ENCODE measurements at regions not wholly inside any gene's neighbourhood (a gene's known extent, or its start where the extent isn't known, plus 50 kb on each side); places are given as distances from the start of the nearest gene placed in this dataset.
"Not testable (repeated sequence)": the region's sequence is repeated elsewhere in the genome, so short reads cannot be mapped to it uniquely, and the experiment has no call there.

DNA sequence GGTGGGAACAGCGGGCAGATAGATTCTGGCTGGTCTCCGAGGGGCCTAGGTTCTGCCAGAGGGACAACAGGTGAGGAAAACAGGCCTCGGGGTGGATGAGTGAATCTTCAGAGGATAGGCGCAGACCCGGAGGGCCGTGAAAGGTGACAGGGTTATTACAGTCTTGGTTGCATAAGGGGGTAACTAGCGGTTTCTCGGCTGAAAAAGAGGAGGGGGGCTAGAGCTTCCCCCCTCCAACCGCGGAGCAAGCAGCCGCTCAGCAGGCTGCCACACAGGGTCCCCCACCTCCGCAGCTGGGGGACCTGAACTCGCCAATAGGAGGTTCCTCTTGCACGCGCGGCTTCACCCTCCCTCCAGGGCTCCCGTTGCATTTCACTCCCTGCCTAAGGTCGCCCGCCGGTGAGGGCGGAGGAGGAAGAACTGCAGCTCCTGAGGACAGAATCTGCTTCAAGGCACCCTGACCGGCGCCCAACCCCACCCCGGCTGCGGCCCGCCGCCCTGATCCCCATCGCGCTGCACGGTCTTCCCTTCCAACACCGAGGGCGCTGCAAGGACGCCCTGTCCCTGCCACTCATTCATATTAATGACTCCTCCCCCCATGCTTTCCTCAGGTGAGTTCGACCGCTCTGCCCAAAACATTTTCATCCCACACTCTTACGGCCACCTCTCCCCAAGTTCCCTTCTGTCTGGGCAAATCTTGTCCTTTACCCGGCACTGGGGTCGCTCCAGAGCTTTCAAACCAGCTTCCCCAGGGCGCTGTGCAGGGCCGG, 174.3 kb downstream of the SPATA31A6 start:
- H3K4me3 ChIP-seq (ENCODE audit: low read depth, low read length); in situ Hi-C loops (cut with HindIII; ENCODE audit: low sequenced_read_pairs); DNase-seq (ENCODE audit: low read depth, low spot score): not testable (repeated sequence)

DNA sequence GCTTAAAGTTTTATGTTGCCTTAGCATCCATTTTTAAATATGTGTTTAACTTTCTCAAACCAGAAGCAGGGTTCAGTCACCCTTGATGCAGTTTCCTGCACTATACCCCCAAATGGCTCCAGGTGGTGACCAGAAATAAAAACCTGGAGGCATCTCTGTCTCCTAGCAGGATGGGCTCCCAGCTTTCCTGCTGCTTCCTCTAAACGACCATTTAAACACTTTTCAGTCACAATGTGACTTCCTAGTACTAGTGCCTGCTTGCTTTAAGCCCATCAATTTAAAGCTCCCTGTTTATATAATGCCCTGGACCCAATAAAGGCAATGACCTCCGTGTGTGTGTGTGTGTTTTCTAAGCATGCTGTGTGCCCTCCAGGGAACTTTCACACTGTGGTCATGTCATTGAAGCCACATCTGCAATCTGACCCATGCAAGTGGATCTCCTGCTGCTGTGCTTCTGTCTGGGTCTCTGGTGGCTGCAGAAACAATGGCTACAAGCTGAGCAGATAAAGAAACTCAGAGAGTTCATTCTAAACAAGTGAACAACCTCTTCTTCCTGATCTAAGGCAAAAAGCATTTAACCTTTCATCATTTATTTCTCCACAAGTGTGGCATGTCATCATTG, 175.3 kb downstream of the SPATA31A6 start:
- DNase-seq (ENCODE audit: low read depth, low spot score); in situ Hi-C loops (cut with HindIII; ENCODE audit: low sequenced_read_pairs); H3K4me3 ChIP-seq (ENCODE audit: low read depth, low read length): not testable (repeated sequence)

DNA sequence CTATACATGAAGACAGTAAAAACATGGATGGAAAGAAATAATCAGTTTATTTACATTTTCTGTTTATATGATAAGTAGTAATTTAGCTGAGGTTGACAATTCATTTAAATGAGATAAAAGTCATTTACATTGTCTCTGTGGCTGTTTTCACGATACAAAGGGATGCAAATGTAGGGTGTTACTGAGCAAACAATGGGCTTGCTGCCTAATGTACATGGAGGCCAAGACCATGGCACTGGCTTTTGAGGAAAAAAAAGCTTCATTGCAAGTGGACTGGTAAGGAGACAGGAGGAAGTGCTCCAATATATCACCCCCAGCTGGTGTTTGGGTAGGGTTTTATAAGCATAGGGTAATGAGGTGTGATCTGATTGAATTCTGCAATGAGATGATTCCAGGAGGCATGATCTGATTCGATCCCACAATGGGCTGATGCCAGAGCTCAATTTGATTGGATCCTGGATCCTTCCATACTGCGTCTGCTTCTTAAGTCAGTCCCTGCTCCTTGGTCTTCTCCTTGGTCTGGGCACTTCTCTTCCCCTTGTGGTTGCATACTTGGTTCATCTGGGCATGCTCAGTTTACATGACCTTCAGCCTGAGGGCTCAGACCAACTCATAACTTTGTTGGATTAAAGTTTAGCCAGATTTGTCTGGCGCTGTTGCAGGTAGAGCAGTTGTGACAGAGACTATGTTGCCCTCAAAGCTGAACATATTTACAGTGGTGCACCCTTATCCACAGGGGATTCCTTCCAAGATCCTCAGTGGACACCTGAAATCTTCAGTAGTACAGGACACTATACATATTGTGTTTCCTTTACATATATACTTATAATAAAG, 181.2 kb downstream of the SPATA31A6 start:
- H3K4me3 ChIP-seq (ENCODE audit: low read depth, low read length); DNase-seq (ENCODE audit: low read depth, low spot score); in situ Hi-C loops (cut with HindIII; ENCODE audit: low sequenced_read_pairs): not testable (repeated sequence)

DNA sequence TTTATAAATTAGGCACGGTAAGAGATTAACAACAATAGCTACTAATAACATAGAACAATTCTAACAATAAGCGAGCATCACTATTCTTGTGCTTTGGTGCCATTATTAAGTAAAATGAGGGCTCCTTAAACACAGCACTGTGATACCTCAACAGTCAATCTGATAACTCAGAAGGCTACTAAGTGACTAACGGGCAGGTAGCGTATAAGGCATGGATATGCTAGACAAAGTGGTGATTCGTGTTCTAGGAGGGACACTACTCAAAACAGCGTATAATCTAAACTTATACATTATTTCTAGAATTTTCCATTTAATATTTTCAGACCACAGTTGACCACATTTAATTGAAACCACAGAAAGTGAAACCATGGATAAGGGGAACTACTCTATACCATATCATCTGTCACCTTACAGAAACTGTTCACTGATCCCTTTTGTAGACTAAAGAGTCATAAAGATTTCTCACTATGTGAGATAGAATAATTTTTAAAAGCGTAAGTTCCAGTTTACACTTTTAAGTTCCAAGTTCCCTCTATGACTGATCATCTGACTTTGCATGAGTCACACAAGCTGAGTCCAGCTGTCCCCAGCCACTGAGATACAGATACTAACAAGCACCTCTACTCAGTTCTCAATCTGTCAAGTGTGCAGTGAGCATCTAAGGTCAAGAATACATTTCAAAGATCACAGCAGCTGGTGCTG, 181.9 kb downstream of the SPATA31A6 start:
- in situ Hi-C loops (cut with HindIII; ENCODE audit: low sequenced_read_pairs); H3K4me3 ChIP-seq (ENCODE audit: low read depth, low read length): not testable (repeated sequence)
- DNase-seq (ENCODE audit: low read depth, low spot score): peak; percentile 70

DNA sequence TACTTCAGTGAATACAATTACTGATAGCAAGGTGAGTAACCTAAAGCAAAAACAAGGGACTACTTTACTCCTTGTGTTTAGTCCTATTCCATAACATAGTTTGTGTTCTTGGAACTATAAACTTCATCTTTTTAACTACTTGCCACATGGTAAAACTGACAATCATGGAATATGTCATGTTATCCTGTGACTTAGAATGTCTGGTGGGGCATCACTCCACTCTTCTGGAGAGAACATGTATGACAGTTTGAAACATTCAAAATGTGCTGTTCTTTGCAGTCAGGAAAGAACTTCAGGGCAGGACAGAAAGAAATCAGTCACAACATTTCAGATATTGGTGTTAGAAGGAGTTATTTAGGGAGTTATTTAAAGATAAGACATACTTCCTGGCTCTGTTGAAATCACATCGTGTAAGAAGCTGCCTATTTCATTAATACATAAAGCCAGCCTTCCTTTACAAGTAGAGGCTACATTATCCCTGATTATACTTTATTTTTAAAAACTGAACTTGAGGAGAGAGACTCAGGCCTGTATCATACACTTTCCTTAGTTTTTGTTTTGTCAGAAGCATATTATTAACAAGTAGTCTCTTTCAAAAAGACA, 184.9 kb downstream of the SPATA31A6 start:
- DNase-seq (ENCODE audit: low read depth, low spot score); in situ Hi-C loops (cut with HindIII; ENCODE audit: low sequenced_read_pairs); H3K4me3 ChIP-seq (ENCODE audit: low read depth, low read length): not testable (repeated sequence)

DNA sequence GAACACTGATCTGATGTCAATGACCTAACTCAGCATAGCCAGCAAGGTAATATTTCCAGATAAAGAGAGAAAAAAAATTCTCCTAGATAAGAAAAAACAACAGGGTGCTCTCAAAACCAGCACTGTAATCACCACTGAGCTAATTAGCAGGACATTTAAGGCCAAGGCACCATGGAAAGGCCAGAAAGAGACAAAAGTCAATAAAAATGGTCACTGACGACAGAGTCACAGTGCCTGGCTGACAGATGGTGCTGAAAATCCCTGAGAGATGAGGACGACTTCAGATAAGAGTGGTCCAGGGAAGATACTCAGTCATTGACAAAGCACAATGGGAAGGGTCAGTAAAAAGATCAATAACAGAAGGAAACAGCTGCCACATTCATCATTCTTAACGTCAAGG, 186.7 kb downstream of the SPATA31A6 start:
- H3K4me3 ChIP-seq (ENCODE audit: low read depth, low read length); DNase-seq (ENCODE audit: low read depth, low spot score); in situ Hi-C loops (cut with HindIII; ENCODE audit: low sequenced_read_pairs): not testable (repeated sequence)

DNA sequence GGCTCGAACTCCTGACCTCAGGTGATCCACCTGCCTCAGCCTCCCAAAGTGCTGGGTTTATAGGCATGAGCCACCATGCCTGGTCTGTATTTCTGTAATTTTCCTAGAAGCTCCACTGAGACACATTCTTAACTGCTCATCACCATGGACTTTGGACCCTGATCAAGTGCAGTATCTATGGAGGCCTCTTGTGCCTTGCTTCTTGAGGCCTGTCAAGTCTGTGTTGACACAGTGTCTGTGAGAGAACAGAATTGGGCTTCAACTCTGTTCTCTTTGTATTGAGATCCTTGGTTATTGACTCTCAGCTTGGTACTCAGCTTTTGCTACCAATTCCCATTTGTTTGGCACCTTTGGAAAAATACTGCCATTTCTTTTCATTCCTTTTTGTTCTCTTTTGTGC, 188.0 kb downstream of the SPATA31A6 start:
- DNase-seq (ENCODE audit: low read depth, low spot score); in situ Hi-C loops (cut with HindIII; ENCODE audit: low sequenced_read_pairs): not testable (repeated sequence)

DNA sequence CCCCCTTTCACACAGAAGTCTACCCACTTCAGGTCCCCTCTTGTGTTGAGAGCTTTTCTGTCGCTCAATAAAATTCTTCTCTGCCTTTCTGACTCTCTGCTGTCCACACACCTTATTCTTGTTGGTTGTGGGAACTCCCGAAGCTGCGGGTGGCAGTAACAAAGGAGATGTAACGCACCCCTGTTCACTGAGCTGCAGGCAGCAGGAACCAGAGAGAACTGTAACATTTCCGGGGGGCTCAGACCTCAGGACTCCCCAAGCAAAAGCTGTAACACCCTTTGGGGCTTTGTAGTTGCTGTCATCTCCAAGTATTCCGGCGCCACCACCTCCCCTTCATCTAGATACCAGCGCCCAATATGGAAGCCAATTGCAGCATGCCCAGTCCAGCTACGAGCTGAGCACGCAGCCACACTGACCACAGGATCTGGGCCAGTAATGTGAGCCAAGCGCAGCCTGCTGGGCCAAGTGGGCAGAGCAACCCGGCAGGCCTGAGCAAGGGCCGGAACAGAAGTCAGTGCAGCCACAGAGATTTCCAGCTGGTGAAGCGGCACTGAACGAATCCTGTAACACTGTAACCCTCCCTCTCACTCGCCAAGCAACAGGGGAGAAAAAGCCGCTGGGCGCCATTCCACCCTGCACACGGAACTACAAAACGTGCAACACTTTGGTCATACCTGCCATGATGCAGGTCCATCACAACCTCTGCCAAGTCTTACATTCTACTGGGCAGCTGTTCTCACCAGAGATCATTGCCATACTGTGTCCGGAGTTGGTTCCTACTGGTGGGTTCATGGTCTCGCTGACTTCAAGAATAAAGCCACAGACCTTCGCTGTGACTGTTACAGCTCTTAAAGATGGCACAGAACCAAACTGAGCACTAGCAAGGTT, 194.3 kb downstream of the SPATA31A6 start:
- in situ Hi-C loops (cut with HindIII; ENCODE audit: low sequenced_read_pairs); DNase-seq (ENCODE audit: low read depth, low spot score); H3K4me3 ChIP-seq (ENCODE audit: low read depth, low read length): not testable (repeated sequence)

More for the DNA sequence above, 188.0 kb downstream of the SPATA31A6 start:
- not testable (repeated sequence) for H3K4me3 ChIP-seq (ENCODE audit: low read depth, low read length)

DNA sequence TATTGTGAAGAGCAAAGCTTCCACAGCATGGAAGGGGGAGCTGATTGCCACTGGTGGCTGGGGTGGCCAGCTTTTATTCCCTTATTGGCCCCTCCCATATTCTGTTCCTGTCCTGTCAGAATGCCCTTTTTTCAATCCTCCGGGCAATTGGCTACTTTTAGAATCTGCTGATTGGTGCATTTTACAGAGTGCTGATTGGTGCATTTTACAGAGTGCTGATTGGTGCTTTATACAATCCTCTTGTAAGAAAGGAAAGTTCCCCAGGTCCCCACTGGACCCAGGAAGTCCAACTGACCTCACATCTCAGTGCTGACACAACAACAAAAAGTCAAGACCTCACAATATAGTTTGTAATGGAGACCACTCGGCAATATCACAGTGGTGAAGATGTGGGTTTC, 195.0 kb downstream of the SPATA31A6 start:
- TF ChIP-seq, protein P1, sequence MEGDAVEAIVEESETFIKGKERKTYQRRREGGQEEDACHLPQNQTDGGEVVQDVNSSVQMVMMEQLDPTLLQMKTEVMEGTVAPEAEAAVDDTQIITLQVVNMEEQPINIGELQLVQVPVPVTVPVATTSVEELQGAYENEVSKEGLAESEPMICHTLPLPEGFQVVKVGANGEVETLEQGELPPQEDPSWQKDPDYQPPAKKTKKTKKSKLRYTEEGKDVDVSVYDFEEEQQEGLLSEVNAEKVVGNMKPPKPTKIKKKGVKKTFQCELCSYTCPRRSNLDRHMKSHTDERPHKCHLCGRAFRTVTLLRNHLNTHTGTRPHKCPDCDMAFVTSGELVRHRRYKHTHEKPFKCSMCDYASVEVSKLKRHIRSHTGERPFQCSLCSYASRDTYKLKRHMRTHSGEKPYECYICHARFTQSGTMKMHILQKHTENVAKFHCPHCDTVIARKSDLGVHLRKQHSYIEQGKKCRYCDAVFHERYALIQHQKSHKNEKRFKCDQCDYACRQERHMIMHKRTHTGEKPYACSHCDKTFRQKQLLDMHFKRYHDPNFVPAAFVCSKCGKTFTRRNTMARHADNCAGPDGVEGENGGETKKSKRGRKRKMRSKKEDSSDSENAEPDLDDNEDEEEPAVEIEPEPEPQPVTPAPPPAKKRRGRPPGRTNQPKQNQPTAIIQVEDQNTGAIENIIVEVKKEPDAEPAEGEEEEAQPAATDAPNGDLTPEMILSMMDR (IDR thresholded peaks at IDR 0.05; ENCODE audit: low read depth, low read length): no peak
- no peak overlapping the region for H3K4me3 ChIP-seq (ENCODE audit: low read depth, low read length)
- in situ Hi-C loops (cut with HindIII; ENCODE audit: low sequenced_read_pairs): no loop called here
- DNase-seq (ENCODE audit: low read depth, low spot score): no peak

DNA sequence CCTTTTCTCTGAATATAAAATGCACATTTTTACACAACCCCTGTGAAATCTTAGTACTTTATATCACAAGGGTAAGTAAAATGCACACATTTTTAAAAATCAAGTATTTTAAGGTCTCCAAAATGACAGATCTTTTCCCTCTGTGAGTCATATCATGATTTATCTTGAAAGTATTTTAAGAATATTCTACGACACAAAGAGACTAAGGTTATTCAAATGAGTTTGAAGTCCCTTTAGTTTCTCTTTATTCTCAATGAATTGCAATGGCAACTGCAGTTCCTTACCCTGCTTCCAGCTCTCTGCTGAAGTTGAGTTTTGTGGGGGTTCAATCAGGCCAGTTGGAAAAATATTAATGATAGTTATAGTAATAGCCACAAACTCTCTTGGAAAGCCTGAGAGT, 196.1 kb downstream of the SPATA31A6 start:
- H3K4me3 ChIP-seq (ENCODE audit: low read depth, low read length); in situ Hi-C loops (cut with HindIII; ENCODE audit: low sequenced_read_pairs): not testable (repeated sequence)
- peak; percentile 16 for DNase-seq (ENCODE audit: low read depth, low spot score)

DNA sequence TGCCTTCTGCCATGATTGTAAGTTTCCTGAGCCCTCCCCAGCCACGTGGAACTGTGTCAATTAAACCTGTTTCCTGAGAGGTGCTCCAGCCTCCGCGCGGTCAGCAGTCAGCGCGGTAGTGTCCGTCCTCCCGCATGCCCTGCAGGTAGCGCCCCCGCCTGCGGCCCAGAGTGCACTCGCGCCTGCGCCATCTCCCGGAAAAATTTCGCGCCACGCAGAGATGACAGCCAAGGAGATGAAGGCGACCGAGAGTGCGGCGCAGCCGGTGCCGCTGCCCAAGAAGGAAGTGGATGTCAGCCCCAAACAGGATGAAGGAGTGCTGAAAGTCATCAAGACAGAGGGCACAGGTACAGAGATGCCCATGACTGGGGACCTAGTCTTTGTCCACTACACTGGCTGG, 201.1 kb downstream of the SPATA31A6 start:
- in situ Hi-C loops (cut with HindIII; ENCODE audit: low sequenced_read_pairs); H3K4me3 ChIP-seq (ENCODE audit: low read depth, low read length); DNase-seq (ENCODE audit: low read depth, low spot score): not testable (repeated sequence)

DNA sequence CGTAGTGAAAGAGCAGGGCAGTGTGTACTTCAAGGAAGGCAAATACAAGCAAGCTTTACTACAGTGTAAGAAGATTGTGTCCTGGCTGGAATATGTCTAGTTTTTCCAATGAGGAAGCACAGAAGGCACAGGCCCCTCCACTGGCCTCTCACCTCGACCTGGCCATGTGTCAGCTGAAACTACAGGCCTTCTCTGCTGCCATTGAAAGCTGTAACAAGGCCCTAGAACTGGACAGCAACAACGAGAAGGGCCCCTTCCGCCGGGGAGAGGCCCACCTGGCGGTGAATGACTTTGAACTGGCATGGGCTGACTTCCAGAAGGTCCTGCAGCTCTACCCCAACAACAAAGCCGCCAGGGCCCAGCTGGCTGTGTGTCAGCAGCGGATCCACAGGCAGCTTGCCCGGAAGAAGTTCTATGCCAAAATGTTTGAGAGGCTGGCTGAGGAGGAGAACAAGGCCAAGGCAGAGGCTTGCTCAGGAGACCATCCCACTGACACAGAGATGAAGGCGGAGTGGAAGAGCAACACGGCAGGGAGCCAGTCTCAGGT, 202.2 kb downstream of the SPATA31A6 start:
- H3K4me3 ChIP-seq (ENCODE audit: low read depth, low read length); in situ Hi-C loops (cut with HindIII; ENCODE audit: low sequenced_read_pairs); DNase-seq (ENCODE audit: low read depth, low spot score): not testable (repeated sequence)

All from astrocyte of the spinal cord (primary cell).